Stomach (tissue), 8 donors: ENCODE measurements at regions not wholly inside any gene's neighbourhood (a gene's known extent, or its start where the extent isn't known, plus 50 kb on each side); places are given as distances from the start of the nearest gene placed in this dataset.
A peak's percentile ranks its signal among the peaks of the same experiment; 100 is the strongest.
"Not testable (repeated sequence)": the region's sequence is repeated elsewhere in the genome, so short reads cannot be mapped to it uniquely, and the experiment has no call there.

Experiments
- DNase-seq, 2 donors: peaks; one replicate each; pipeline versions ENCODE4 v3.0.0 to v3.0.0-alpha.2; 2013 to 2019
- H3K27ac ChIP-seq, 5 donors: fragments of 200-600 bp in 4 of 5; sonication (generic) in 4 of 5; one replicate each; pipeline ENCODE4 v1.5.1; 2013 to 2019; ENCODE audit warnings: mild to moderate bottlenecking in 1 of 5, moderate library complexity in 1 of 5
- H3K27me3 ChIP-seq, 3 donors: fragments of 200-600 bp; sonication (generic); one replicate each; pipeline ENCODE4 v1.5.1; 2017 to 2019; ENCODE audit warnings: mixed run types in 1 of 3
- H3K36me3 ChIP-seq, 4 donors: fragments of 200-600 bp; sonication (generic); 1 replicate in 3 of 4; 2 replicates in 1 of 4; pipeline ENCODE4 v1.5.1; 2016 to 2019
- H3K4me1 ChIP-seq, 4 donors: fragments of 200-600 bp; sonication (generic); one replicate each; pipeline ENCODE4 v1.5.1; 2016 to 2019
- H3K4me3 ChIP-seq, 4 donors: fragments of 200-600 bp; sonication (generic) in 3 of 4; one replicate each; pipeline ENCODE4 v1.5.1; 2016 to 2019; ENCODE audit warnings: mild to moderate bottlenecking in 1 of 4
- H3K9me3 ChIP-seq, 4 donors: fragments of 200-600 bp; sonication (generic); one replicate each; pipeline ENCODE4 v1.5.1; 2016 to 2019
- EP300 ChIP-seq: sonication (generic); formaldehyde crosslinking; IDR thresholded peaks from one replicate; pipeline ENCODE4 v1.6.1; 2017; ENCODE audit warnings: antibody characterized with exemption
- POLR2A ChIP-seq, 4 donors: fragments of 450-650 bp; IDR thresholded peaks; one replicate each; pipeline ENCODE4 v1.6.1; 2016; ENCODE audit warnings: antibody characterized with exemption in 4 of 4, control low read depth in 2 of 4, mild to moderate bottlenecking in 1 of 4, moderate library complexity in 1 of 4
- POLR2AphosphoS5 ChIP-seq, 3 donors: sonication (generic); formaldehyde crosslinking; IDR thresholded peaks; one replicate each; pipeline ENCODE4 v1.6.1; 2016; ENCODE audit warnings: antibody characterized with exemption in 3 of 3
- WGBS, 5 donors: extraction: QIAGEN DNeasy Blood & Tissue Kit in 3 of 5; methylation state at CpG; one replicate each; pipeline versions ENCODE4 v1.1.5 to v1.1.7; 2013 to 2018; 5-methylcytosine and 5-hydroxymethylcytosine counted together
- intact Hi-C: fragments of 100-400 bp; cut with DNase I; formaldehyde crosslinking; loops from one replicate; pipeline ENCODE4 v1.15.1; 2023; ENCODE audit warnings: low total_unique reads
- TF ChIP-seq, protein P1 (sequence below), 7 experiments: fragments of 450-650 bp in 4 of 7; fragments of 200-600 bp in 3 of 7; sonication (generic) in 3 of 7; IDR thresholded peaks; one replicate each; pipeline ENCODE4 v1.5.1; 2016 to 2019; ENCODE audit warnings: antibody characterized with exemption in 7 of 7, control low read depth in 2 of 7, mild to moderate bottlenecking in 1 of 7
- donor health status: healthy with polysubstance abuse.
- donor health status: Bipolar disorder and iron deficiency.
- donor health status: healthy.

DNA sequence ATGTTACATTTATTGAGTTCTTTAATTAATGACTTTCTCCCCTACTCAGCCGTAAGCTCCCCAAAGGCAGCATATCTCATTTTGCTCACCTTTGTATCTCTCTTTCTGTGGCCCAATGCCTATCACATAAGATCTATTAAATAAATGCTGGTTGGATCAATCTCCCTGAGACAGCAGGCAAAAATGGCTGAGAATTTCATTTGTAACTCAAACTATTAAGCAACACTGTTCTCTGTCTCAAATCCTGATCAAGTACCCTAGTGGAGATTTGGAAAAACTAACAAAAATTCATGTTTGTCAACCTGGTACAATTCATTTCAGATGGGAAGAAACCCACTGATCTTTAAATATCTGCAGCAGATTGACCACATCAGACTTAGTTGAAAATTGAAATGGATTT lies 127.4 kb downstream of the ZFAND4 start:
- no peak overlapping the region for H3K4me3 ChIP-seq
- 81 to 100% (median 87%) methylated on average over 1 of the region's 1 CpG for WGBS, 5 donors

DNA sequence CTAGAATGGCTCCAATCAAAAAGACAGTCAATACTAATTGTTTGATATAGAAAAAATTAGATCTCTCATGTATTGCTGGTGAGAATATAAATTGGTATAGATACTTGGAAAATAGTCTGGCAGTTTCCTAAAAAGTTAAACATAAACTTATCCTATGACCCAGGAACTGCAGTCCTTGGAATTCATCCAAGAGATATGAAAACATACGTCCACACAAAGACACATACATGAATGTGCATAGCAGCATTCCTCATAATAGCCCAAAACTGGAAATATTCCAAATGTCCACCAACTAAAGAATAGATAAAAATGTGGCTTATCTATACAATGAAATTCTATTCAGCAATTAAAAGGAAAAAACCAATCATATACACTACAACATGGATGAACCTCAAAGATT lies 128.4 kb downstream of the ZFAND4 start:
- no peak overlapping the region for H3K27ac ChIP-seq
- intact Hi-C loops: no loop called here

More for the DNA sequence above, 127.4 kb downstream of the ZFAND4 start:
- Histone ChIP-seq H3K9me3 (peaks cover 0 to 2% (median 0%) of the 10 kb centered on the region in 4 donors), H3K27ac (no peak overlapping the region), H3K4me1 (peaks cover 0 to 5% (median 0%) of the 10 kb centered on the region in 4 donors), H3K36me3 (peaks cover 0 to 17% (median 10%) of the 10 kb centered on the region in 4 donors), H3K27me3 (no peaks in the 10 kb centered on the region)
- TF ChIP-seq EP300 (no peak), POLR2A (IDR thresholded peaks at IDR 0.05) (no peak), POLR2AphosphoS5 (IDR thresholded peaks at IDR 0.05) (no peak)
- TF ChIP-seq, protein P1, sequence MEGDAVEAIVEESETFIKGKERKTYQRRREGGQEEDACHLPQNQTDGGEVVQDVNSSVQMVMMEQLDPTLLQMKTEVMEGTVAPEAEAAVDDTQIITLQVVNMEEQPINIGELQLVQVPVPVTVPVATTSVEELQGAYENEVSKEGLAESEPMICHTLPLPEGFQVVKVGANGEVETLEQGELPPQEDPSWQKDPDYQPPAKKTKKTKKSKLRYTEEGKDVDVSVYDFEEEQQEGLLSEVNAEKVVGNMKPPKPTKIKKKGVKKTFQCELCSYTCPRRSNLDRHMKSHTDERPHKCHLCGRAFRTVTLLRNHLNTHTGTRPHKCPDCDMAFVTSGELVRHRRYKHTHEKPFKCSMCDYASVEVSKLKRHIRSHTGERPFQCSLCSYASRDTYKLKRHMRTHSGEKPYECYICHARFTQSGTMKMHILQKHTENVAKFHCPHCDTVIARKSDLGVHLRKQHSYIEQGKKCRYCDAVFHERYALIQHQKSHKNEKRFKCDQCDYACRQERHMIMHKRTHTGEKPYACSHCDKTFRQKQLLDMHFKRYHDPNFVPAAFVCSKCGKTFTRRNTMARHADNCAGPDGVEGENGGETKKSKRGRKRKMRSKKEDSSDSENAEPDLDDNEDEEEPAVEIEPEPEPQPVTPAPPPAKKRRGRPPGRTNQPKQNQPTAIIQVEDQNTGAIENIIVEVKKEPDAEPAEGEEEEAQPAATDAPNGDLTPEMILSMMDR (IDR thresholded peaks at IDR 0.05): no peak
- DNase-seq: no peak
- intact Hi-C loops: no loop called here

DNA sequence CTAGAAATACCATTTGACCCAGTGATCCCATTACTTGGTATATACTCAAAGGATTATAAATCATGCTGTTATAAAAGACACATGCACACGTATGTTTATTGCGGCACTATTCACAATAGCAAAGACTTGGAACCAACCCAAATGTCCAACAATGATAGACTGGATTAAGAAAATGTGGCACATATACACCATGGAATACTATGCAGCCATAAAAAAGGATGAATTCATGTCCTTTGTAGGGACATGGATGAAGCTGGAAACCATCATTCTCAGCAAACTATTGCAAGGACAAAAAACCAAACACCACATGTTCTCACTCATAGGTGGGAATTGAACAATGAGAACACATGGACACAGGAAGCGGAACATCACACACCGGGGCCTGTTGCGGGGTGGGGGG lies 131.5 kb downstream of the ZFAND4 start:
- H3K27me3 ChIP-seq, intact Hi-C loops, DNase-seq, H3K4me1 ChIP-seq, H3K4me3 ChIP-seq, H3K36me3 ChIP-seq, H3K27ac ChIP-seq, H3K9me3 ChIP-seq: not testable (repeated sequence)
- WGBS, 5 donors: 97 to 98% (median 98%) methylated on average over 5 of the region's 5 CpGs

More for the DNA sequence above, 128.4 kb downstream of the ZFAND4 start:
- 24 to 61% (median 27%) methylated on average over 1 of the region's 1 CpG for WGBS, 5 donors
- peaks cover 0 to 13% (median 6%) of the 10 kb centered on the region in 4 donors for H3K36me3 ChIP-seq
- peaks cover 0 to 2% (median 0%) of the 10 kb centered on the region in 4 donors for H3K9me3 ChIP-seq
- no peak overlapping the region for H3K4me3 ChIP-seq
- TF ChIP-seq, protein P1 (IDR thresholded peaks at IDR 0.05): no peak
- TF ChIP-seq POLR2AphosphoS5 (IDR thresholded peaks at IDR 0.05) (no peak), POLR2A (IDR thresholded peaks at IDR 0.05) (no peak), EP300 (no peak)
- no peaks in the 10 kb centered on the region for H3K27me3 ChIP-seq
- H3K4me1 ChIP-seq: peaks cover 0 to 5% (median 0%) of the 10 kb centered on the region in 4 donors
- DNase-seq: peak in 1 of 2 donors; percentile 16

DNA sequence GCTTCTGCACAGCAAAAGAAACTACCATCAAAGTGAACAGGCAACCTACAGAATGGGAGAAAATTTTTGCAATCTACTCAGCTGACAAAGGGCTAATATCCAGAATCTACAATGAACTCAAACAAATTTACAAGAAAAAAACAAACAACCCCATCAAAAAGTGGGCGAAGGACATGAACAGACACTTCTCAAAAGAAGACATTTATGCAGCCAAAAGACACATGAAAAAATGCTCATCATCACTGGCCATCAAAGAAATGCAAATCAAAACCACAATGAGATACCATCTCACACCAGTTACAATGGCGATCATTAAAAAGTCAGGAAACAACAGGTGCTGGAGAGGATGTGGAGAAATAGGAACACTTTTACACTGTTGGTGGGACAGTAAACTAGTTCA lies 132.0 kb downstream of the ZFAND4 start:
- H3K27me3 ChIP-seq, H3K4me3 ChIP-seq, intact Hi-C loops, H3K36me3 ChIP-seq, H3K27ac ChIP-seq, H3K9me3 ChIP-seq, H3K4me1 ChIP-seq, DNase-seq: not testable (repeated sequence)
- WGBS, 5 donors: 90 to 100% (median 100%) methylated on average over 1 to 2 of the region's 2 CpGs

DNA sequence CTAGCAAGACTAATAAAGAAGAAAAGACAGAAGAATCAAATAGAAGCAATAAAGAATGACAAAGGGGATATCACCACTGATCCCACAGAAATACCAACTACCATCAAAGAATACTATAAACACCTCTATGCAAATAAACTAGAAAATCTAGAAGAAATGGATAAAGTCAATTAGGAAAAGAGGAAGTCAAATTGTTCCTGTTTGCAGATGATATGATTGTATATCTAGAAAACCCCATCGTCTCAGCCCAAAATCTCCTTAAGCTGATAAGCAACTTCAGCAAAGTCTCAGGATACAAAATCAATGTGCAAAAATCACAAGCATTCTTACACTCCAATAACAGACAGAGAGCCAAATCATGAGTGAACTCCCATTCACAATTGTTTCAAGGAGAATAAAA lies 133.0 kb downstream of the ZFAND4 start:
- H3K27me3 ChIP-seq, H3K4me3 ChIP-seq, H3K36me3 ChIP-seq, H3K27ac ChIP-seq, H3K9me3 ChIP-seq, H3K4me1 ChIP-seq, DNase-seq, intact Hi-C loops: not testable (repeated sequence)
- 61 to 79% (median 67%) methylated on average over 1 of the region's 1 CpG for WGBS, 5 donors

DNA sequence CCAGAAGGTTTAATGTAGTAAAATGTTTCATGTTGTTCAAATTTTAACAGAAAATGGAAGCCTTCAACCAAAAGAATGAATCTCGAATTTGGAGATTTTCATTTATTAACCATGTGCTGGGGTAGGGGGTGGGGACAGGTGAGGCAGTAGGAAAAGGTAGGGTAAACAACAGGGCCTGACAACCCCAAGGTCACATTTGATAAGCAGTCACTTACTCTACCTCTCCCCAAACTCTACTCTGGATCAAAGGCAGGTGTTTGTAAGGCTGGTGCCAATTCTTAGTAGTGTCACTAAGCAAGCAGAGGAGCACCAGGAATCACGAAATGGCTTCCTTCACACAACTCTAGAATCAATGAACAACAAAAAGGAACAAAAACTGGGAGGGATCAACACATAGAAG lies 138.0 kb downstream of the ZFAND4 start:
- Histone ChIP-seq H3K9me3 (no peaks in the 10 kb centered on the region), H3K4me3 (no peak overlapping the region), H3K36me3 (peaks cover 0 to 18% (median 11%) of the 10 kb centered on the region in 4 donors), H3K4me1 (peaks cover 0 to 4% (median 2%) of the 10 kb centered on the region in 4 donors), H3K27me3 (no peaks in the 10 kb centered on the region), H3K27ac (no peak overlapping the region)
- intact Hi-C loops: no loop called here
- TF ChIP-seq POLR2AphosphoS5 (IDR thresholded peaks at IDR 0.05) (no peak), EP300 (no peak), POLR2A (IDR thresholded peaks at IDR 0.05) (no peak)
- TF ChIP-seq, protein P1 (IDR thresholded peaks at IDR 0.05): no peak
- DNase-seq: no peak
- 74 to 81% (median 77%) methylated on average over 2 of the region's 2 CpGs for WGBS, 5 donors
